AG09309 (cell line): ENCODE measurements at regions not wholly inside any gene's neighbourhood (a gene's known extent, or its start where the extent isn't known, plus 50 kb on each side); places are given as distances from the start of the nearest gene placed in this dataset.

Experiments
- DNase-seq: peaks from one replicate; pipeline ENCODE4 v3.0.0-alpha.2; 2010; ENCODE audit warnings: low read depth
- H3K4me3 ChIP-seq: 2 replicates; pipeline ENCODE4 v1.5.1; 2011; ENCODE audit warnings: mild to moderate bottlenecking, low read depth, low read length, moderate library complexity; ENCODE audit not compliant: control insufficient read depth
- TF ChIP-seq, protein P1 (sequence below): IDR thresholded peaks from 2 replicates; pipeline ENCODE4 v1.5.1; 2011; ENCODE audit warnings: mild to moderate bottlenecking, low read depth, low read length, inconsistent platforms; ENCODE audit not compliant: insufficient read depth, control insufficient read depth; ENCODE audit errors: missing control alignments

DNA sequence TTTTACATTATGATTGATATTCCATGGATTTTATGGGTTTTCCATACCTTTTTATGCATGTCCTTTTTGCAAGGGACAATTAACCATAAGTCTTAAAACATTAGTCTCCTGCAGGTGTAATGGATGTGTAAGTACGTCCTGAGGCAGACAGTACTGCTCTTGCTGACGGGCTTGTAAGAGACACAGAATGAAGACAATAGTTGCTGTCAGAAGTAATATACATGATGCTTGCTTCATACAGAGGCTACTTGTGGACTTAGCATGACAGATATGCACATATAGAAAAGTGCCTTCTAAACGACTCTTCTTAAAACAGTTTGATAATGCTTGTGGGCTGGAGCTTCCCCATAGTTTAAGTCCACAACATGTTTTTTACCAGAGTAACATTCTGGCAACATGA, 182.7 kb downstream of the SPATA31D1 start:
- TF ChIP-seq, protein P1, sequence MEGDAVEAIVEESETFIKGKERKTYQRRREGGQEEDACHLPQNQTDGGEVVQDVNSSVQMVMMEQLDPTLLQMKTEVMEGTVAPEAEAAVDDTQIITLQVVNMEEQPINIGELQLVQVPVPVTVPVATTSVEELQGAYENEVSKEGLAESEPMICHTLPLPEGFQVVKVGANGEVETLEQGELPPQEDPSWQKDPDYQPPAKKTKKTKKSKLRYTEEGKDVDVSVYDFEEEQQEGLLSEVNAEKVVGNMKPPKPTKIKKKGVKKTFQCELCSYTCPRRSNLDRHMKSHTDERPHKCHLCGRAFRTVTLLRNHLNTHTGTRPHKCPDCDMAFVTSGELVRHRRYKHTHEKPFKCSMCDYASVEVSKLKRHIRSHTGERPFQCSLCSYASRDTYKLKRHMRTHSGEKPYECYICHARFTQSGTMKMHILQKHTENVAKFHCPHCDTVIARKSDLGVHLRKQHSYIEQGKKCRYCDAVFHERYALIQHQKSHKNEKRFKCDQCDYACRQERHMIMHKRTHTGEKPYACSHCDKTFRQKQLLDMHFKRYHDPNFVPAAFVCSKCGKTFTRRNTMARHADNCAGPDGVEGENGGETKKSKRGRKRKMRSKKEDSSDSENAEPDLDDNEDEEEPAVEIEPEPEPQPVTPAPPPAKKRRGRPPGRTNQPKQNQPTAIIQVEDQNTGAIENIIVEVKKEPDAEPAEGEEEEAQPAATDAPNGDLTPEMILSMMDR = no peak
- no peak overlapping the region for H3K4me3 ChIP-seq
- no peak for DNase-seq

GRCh38 chr9:82180711-82181110, 192.1 kb downstream of the SPATA31D1 start:
- no peak overlapping the region for H3K4me3 ChIP-seq
- DNase-seq = no peak
- TF ChIP-seq, protein P1 = no peak

GRCh38 chr9:82183181-82183860, 194.7 kb downstream of the SPATA31D1 start:
- H3K4me3 ChIP-seq = no peak overlapping the region
- TF ChIP-seq, protein P1 = no peak
- peak; percentile 14 for DNase-seq

DNA sequence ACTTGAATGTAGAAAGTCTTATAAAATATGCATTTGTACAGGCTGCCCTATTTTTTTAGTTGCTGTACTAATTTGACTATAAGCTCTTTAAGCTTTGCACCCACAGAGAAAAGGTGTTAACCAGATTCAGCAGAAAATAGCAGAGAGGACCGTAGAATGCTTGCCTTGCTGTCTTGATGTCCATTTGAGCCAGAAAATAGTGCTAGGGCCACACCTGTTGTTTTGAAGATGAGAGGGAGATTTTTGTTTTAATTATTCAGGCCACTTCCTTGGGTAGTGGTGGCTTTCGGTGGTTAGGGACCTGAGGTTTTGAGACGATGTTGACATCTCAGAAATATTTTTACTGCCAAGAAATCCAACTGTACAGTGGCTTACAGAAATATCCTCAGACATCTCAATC, 196.0 kb downstream of the SPATA31D1 start:
- DNase-seq = no peak
- H3K4me3 ChIP-seq = no peak overlapping the region
- TF ChIP-seq, protein P1 = no peak

DNA sequence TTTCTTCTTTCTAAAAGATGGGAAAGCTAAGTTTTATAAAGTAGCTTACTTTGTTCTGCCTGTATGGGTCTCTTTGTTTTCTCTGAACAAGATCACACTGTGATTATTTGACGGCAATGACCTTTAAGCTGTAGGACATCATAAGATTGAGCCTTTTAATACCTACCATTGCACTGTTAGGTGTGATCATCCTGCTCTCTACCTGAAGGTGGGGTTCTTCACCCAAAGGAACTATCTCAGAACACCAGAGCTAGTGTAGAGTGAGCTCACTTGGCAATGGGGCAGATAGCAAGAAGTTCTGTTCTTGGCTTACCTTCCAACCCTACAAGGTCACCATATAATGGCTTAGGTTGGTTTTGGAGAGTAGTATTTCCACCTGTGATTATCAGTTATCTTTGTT, 200.2 kb downstream of the SPATA31D1 start:
- no peak overlapping the region for H3K4me3 ChIP-seq
- TF ChIP-seq, protein P1 = no peak
- no peak for DNase-seq

- no peak for DNase-seq
- H3K4me3 ChIP-seq = no peak overlapping the region
- TF ChIP-seq, protein P1 = no peak
Observed at GRCh38 chr9:82191082-82191770, 202.7 kb downstream of the SPATA31D1 start.
